K562 (cell line): ENCODE measurements at regions not wholly inside any gene's neighbourhood (a gene's known extent, or its start where the extent isn't known, plus 50 kb on each side); places are given as distances from the start of the nearest gene placed in this dataset.

Experiments
- ATAC-seq: fragments of 200-7000 bp; cut with Tn5 transposase; 3 replicates; pipeline ENCODE4 v1.9.1; 2020; ENCODE audit warnings: moderate library complexity
- BruUV-seq: library from RNA; stranded (reverse); fragments of 400-500 nt; replicated peaks from 2 replicates; lab custom pipeline; 2021; lab: Mats Ljungman, UMichigan
- CTCF ChIA-PET: fragments of 300-600 bp; formaldehyde crosslinking; extraction: SDS; loops from one replicate; lab custom pipeline; 2021; ENCODE audit warnings: low intra/inter-chr PET ratio; lab: Yijun Ruan, JAX
- POLR2A ChIA-PET: fragments of 300-600, 350-650 bp; sonication (Branson Sonifier 250); formaldehyde crosslinking; extraction: SDS; loops from one replicate; lab custom pipeline; 2021; ENCODE audit warnings: antibody characterized with exemption, inconsistent platforms; lab: Yijun Ruan, JAX
- DNase-seq, 4 experiments: peaks; one replicate each; pipeline versions ENCODE4 v3.0.0 to v3.0.0-alpha.2; 2011 to 2018; ENCODE audit warnings: low spot score in 3 of 4, mixed read lengths in 3 of 4; ENCODE audit errors: extremely low read depth in 1 of 4
- FAIRE-seq: peaks from 2 replicates; lab custom pipeline; 2011; peaks lifted over from hg19 to GRCh38; lab: Jason Lieb, UNC
- H2AFZ ChIP-seq: 2 replicates; pipeline ENCODE4 v1.6.0; 2011; ENCODE audit warnings: low read depth, low read length, control low read depth, inconsistent platforms
- H3K27ac ChIP-seq: fragments of 200-600 bp; 3 replicates; pipeline ENCODE4 v1.8.0; 2011; ENCODE audit warnings: low read depth, mild to moderate bottlenecking, control low read depth, inconsistent platforms, low read length, moderate library complexity, mixed read lengths; ENCODE audit errors: extremely low read depth
- H3K27me3 ChIP-seq, 2 experiments: fragments of 300-600 bp in 1 of 2; 2 replicates in 1 of 2; 3 replicates in 1 of 2; pipeline versions ENCODE4 v1.6.0 to v1.8.0; 2011; ENCODE audit warnings: inconsistent platforms in 2 of 2, low read length in 2 of 2, mild to moderate bottlenecking in 1 of 2, mixed read lengths in 1 of 2, moderate library complexity in 1 of 2; ENCODE audit not compliant: control insufficient read depth in 2 of 2, insufficient read depth in 2 of 2
- H3K36me3 ChIP-seq: fragments of 300-600 bp; 3 replicates; pipeline ENCODE4 v1.8.0; 2011; ENCODE audit warnings: mild to moderate bottlenecking, low read length, inconsistent platforms; ENCODE audit not compliant: control insufficient read depth, insufficient read depth
- H3K4me1 ChIP-seq, 2 experiments: fragments of 200-600 bp in 1 of 2; replicated peaks in 1 of 2; 2 replicates in 1 of 2; 3 replicates in 1 of 2; pipeline versions ENCODE4 v1.5.1 to v1.8.0; 2011; ENCODE audit warnings: inconsistent platforms in 2 of 2, low read length in 2 of 2, mild to moderate bottlenecking in 1 of 2, mixed read lengths in 1 of 2, moderate library complexity in 1 of 2; ENCODE audit not compliant: control insufficient read depth in 2 of 2, insufficient read depth in 2 of 2
- H3K4me2 ChIP-seq: 2 replicates; pipeline ENCODE4 v1.6.1; 2011; ENCODE audit warnings: low read length, control low read depth, inconsistent platforms, mixed read lengths; ENCODE audit not compliant: insufficient read depth
- H3K4me3 ChIP-seq: fragments of 200-600 bp; sonication (generic), shearing (Covaris generic); 2 replicates; pipeline ENCODE4 v1.5.1; 2016; ENCODE audit warnings: control low read depth, inconsistent platforms
- H3K79me2 ChIP-seq: fragments of 200-600 bp; 3 replicates; pipeline ENCODE4 v1.8.0; 2011; ENCODE audit warnings: low read length, inconsistent platforms; ENCODE audit not compliant: control insufficient read depth, insufficient read depth
- H3K9ac ChIP-seq, 2 experiments: 2 replicates each; pipeline versions ENCODE4 v1.6.0 to v1.6.1; 2011; ENCODE audit warnings: low read depth in 2 of 2, low read length in 2 of 2, control low read depth in 1 of 2, inconsistent platforms in 1 of 2, mild to moderate bottlenecking in 1 of 2, mixed read lengths in 1 of 2; ENCODE audit not compliant: insufficient read depth in 1 of 2
- H3K9me1 ChIP-seq: one replicate; pipeline ENCODE4 v1.6.0; 2011; ENCODE audit warnings: inconsistent platforms, mild to moderate bottlenecking, low read length, moderate library complexity; ENCODE audit not compliant: control insufficient read depth, insufficient read depth
- H3K9me3 ChIP-seq: replicated peaks from 2 replicates; pipeline ENCODE4 v1.5.1; 2011; ENCODE audit warnings: low read depth, low read length, inconsistent platforms; ENCODE audit not compliant: control insufficient read depth, insufficient read depth
- H4K20me1 ChIP-seq: replicated peaks from 2 replicates; pipeline ENCODE4 v1.6.1; 2011; ENCODE audit warnings: low read length, inconsistent platforms, mixed read lengths; ENCODE audit not compliant: control insufficient read depth, insufficient read depth
- ATF6 ChIP-seq: sonication (generic); formaldehyde crosslinking; IDR thresholded peaks from 2 replicates; pipeline ENCODE4 v1.4.0; 2020; ENCODE audit warnings: mild to moderate bottlenecking, missing genetic modification reagents
- CBFA2T2 ChIP-seq: fragments of 450-650 bp; conservative IDR thresholded peaks from 2 replicates; pipeline ENCODE4 v1.6.1; 2017; ENCODE audit warnings: mild to moderate bottlenecking
- POLR2B ChIP-seq: fragments of 450-650 bp; IDR thresholded peaks from 2 replicates; pipeline ENCODE4 v1.6.1; 2018; ENCODE audit warnings: low read depth; ENCODE audit not compliant: partially characterized antibody
- SRSF3 ChIP-seq: fragments of 200-400 bp; formaldehyde crosslinking; IDR thresholded peaks from 2 replicates; pipeline ENCODE4 v1.6.1; 2016; ENCODE audit warnings: mild to moderate bottlenecking, low read length, moderate library complexity; ENCODE audit not compliant: insufficient read depth
- ZNF398 ChIP-seq: fragments of 250-450 bp; sonication (Bioruptor Pico); IDR thresholded peaks from 2 replicates; pipeline ENCODE4 v1.8.0; 2021; ENCODE audit warnings: moderate library complexity, mild to moderate bottlenecking, inconsistent platforms
- WGBS: fragments of 100-300 bp; shearing (Covaris generic); methylation state at CpG from one replicate; pipeline ENCODE4 v1.1.6; 2016; ENCODE audit warnings: low coverage, mixed read lengths; ENCODE audit not compliant: insufficient coverage; ENCODE audit errors: missing lambda C conversion rate; 5-methylcytosine and 5-hydroxymethylcytosine counted together
- in situ Hi-C: fragments of 300-500 bp; cut with MboI; formaldehyde crosslinking; loops from 4 replicates; pipeline ENCODE4 v1.15.0; 2018; ENCODE audit warnings: inconsistent platforms, mixed read lengths
- intact Hi-C: fragments of 100-400 bp; cut with micrococcal nuclease; formaldehyde crosslinking; loops from 2 replicates; pipeline ENCODE4 v1.14.2; 2022

GRCh38 chr6:14730654-14731053, 515.2 kb upstream of the JARID2 start (continued):
- TF ChIP-seq ATF6, result no peak
- no peak for TF ChIP-seq POLR2B

GRCh38 chr6:14731611-14732010, 514.3 kb upstream of the JARID2 start:
- H3K27ac ChIP-seq, result no peak overlapping the region
- H3K27me3 ChIP-seq, result no peaks in the 10 kb centered on the region
- TF ChIP-seq ZNF398 (CRISPR knock-in tag), result no peak
- no peak for TF ChIP-seq CBFA2T2
- no peak for TF ChIP-seq SRSF3
- intact Hi-C loops (loop anchor here (5.0 to 10.0 kb wide), 2 partner anchors 66 to 353 kb away; no protein-coding TSS in a partner anchor), in situ Hi-C loops (no loop called here)
- no peak overlapping the region for H2AFZ ChIP-seq
- ChIA-PET POLR2A (interaction anchor here (0.8 to 1.0 kb wide), 3 partner anchors 9 to 21 kb away, joined by 3 to 4 read pairs (median 4); no protein-coding TSS in a partner anchor), CTCF (no interaction called here)
- H3K9ac ChIP-seq, result no peak overlapping the region
- H3K4me3 ChIP-seq, result no peak overlapping the region
- H3K4me1 ChIP-seq, result peaks cover 18 to 79% of the 10 kb centered on the region in 2 experiments
- no TSS peak for BruUV-seq
- no peaks in the 10 kb centered on the region for H3K36me3 ChIP-seq
- no peaks in the 10 kb centered on the region for H3K9me1 ChIP-seq
- no peaks in the 10 kb centered on the region for H4K20me1 ChIP-seq
- no peak overlapping the region for H3K4me2 ChIP-seq
- FAIRE-seq (no peak), ATAC-seq (no peak), DNase-seq (no peak)
- 6% methylated on average over 1 of the region's 1 CpG for WGBS
- peaks cover 27% of the 10 kb centered on the region for H3K9me3 ChIP-seq
- H3K79me2 ChIP-seq, result no peaks in the 10 kb centered on the region
